ENCODE measurements at regions not wholly inside any gene's neighbourhood (a gene's known extent, or its start where the extent isn't known, plus 50 kb on each side); places are given as distances from the start of the nearest gene placed in this dataset.
"Not testable (repeated sequence)": the region's sequence is repeated elsewhere in the genome, so short reads cannot be mapped to it uniquely, and the experiment has no call there.

GRCh38 chr7:5121256-5121655, 68.8 kb upstream of the WIPI2 start:
- DNase-seq, result not testable (repeated sequence)

- peak in 1 of 5 donors; percentile 37 for DNase-seq
These were observed 58.8 kb upstream of the WIPI2 start for GRCh38 chr7:5131238-5131637.

GRCh38 chr7:5132539-5132938, 57.5 kb upstream of the WIPI2 start:
- no peak for DNase-seq

GRCh38 chr7:5139998-5140397, 50.0 kb upstream of the WIPI2 start:
- peak in 2 of 5 donors; percentile 11 to 23 for DNase-seq

Measured in T-helper 1 cell (primary cell).